ENCODE measurements at regions not wholly inside any gene's neighbourhood (a gene's known extent, or its start where the extent isn't known, plus 50 kb on each side); places are given as distances from the start of the nearest gene placed in this dataset.

- DNase-seq (ENCODE audit: low spot score) (no peak), ATAC-seq (no peak)
- ChIA-PET CTCF (no interaction called here), POLR2A (no interaction called here)
- Mint-ChIP-seq H3K27me3 (ENCODE audit: low read depth) (peaks cover 14% of the 10 kb centered on the region), H3K36me3 (no peaks in the 10 kb centered on the region), H3K4me3 (no peak overlapping the region), H3K27ac (no peak overlapping the region; the same call in 1 of the 2 replicates), H3K4me1 (peaks cover 37% of the 10 kb centered on the region), H3K9me3 (no peaks in the 10 kb centered on the region)
- TF ChIP-seq JAZF1 (CRISPR knock-in tag; IDR thresholded peaks at IDR 0.05) (no peak), ESRRA (CRISPR knock-in tag; IDR thresholded peaks at IDR 0.05; ENCODE audit: borderline replicate concordance) (no peak), ZNF232 (CRISPR knock-in tag; IDR thresholded peaks at IDR 0.05) (no peak), SOX15 (CRISPR knock-in tag; IDR thresholded peaks at IDR 0.05) (no peak), JUN (CRISPR knock-in tag; IDR thresholded peaks at IDR 0.05) (no peak), RORB (CRISPR knock-in tag; IDR thresholded peaks at IDR 0.05) (no peak), E2F1 (CRISPR knock-in tag; IDR thresholded peaks at IDR 0.05) (no peak), E2F5 (CRISPR knock-in tag; IDR thresholded peaks at IDR 0.05) (no peak)
- TF ChIP-seq, protein P1, sequence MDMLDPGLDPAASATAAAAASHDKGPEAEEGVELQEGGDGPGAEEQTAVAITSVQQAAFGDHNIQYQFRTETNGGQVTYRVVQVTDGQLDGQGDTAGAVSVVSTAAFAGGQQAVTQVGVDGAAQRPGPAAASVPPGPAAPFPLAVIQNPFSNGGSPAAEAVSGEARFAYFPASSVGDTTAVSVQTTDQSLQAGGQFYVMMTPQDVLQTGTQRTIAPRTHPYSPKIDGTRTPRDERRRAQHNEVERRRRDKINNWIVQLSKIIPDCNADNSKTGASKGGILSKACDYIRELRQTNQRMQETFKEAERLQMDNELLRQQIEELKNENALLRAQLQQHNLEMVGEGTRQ (CRISPR knock-in tag; IDR thresholded peaks at IDR 0.05): no peak
- TF ChIP-seq, protein P2, sequence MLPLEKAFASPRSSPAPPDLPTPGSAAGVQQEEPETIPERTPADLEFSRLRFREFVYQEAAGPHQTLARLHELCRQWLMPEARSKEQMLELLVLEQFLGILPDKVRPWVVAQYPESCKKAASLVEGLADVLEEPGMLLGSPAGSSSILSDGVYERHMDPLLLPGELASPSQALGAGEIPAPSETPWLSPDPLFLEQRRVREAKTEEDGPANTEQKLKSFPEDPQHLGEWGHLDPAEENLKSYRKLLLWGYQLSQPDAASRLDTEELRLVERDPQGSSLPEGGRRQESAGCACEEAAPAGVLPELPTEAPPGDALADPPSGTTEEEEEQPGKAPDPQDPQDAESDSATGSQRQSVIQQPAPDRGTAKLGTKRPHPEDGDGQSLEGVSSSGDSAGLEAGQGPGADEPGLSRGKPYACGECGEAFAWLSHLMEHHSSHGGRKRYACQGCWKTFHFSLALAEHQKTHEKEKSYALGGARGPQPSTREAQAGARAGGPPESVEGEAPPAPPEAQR (CRISPR knock-in tag; IDR thresholded peaks at IDR 0.05): no peak
- TF ChIP-seq, protein P3, sequence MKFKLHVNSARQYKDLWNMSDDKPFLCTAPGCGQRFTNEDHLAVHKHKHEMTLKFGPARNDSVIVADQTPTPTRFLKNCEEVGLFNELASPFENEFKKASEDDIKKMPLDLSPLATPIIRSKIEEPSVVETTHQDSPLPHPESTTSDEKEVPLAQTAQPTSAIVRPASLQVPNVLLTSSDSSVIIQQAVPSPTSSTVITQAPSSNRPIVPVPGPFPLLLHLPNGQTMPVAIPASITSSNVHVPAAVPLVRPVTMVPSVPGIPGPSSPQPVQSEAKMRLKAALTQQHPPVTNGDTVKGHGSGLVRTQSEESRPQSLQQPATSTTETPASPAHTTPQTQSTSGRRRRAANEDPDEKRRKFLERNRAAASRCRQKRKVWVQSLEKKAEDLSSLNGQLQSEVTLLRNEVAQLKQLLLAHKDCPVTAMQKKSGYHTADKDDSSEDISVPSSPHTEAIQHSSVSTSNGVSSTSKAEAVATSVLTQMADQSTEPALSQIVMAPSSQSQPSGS (CRISPR knock-in tag; IDR thresholded peaks at IDR 0.05; ENCODE audit: borderline replicate concordance, low read depth): no peak
These were observed 93.2 kb downstream of the MRPL36 start for GRCh38 chr5:1706428-1706827.

DNA sequence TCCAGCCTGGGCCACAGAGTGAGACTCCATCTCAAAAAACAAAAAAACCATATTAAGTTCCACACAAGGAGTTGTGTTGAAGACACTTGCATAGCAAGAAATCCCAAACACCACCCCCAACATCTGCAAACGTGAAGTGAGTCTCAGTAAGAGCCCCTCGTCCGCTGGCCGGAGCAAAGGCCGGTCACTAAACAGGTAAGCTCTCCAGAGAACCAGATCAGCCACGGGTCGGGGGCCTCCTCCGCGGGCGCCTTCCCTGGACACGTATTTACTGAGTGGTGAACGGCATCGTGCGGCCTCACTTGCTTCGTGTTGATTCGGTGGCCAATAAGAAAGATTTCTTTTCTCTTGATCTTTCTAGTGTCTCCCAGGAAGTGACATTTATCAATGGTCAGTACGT, 93.6 kb downstream of the MRPL36 start:
- TF ChIP-seq CREM (CRISPR knock-in tag; IDR thresholded peaks at IDR 0.05) (no peak), ELF4 (CRISPR knock-in tag; IDR thresholded peaks at IDR 0.05; ENCODE audit: low read depth) (no peak), ZNF317 (CRISPR knock-in tag; IDR thresholded peaks at IDR 0.05; ENCODE audit: borderline replicate concordance, low read depth) (no peak), NFE2L1 (CRISPR knock-in tag; IDR thresholded peaks at IDR 0.05) (no peak), RORB (CRISPR knock-in tag; IDR thresholded peaks at IDR 0.05) (no peak), PRRX2 (CRISPR knock-in tag; IDR thresholded peaks at IDR 0.05) (no peak), JAZF1 (CRISPR knock-in tag; IDR thresholded peaks at IDR 0.05) (no peak), ZNF263 (CRISPR knock-in tag; IDR thresholded peaks at IDR 0.05; ENCODE audit: low read depth) (no peak), ZNF121 (CRISPR knock-in tag; IDR thresholded peaks at IDR 0.05) (no peak)
- TF ChIP-seq, protein P2 (CRISPR knock-in tag; IDR thresholded peaks at IDR 0.05): no peak
- H3K27me3 Mint-ChIP-seq (ENCODE audit: low read depth): peaks cover 14% of the 10 kb centered on the region
- H3K36me3 Mint-ChIP-seq: no peaks in the 10 kb centered on the region
- CTCF ChIA-PET: no interaction called here
- ATAC-seq (no peak), DNase-seq (ENCODE audit: low spot score) (no peak)
- H3K4me1 Mint-ChIP-seq: peaks cover 37% of the 10 kb centered on the region
- H3K4me3 Mint-ChIP-seq: no peak overlapping the region
- POLR2A ChIA-PET: no interaction called here
- H3K27ac Mint-ChIP-seq: no peak overlapping the region
- H3K9me3 Mint-ChIP-seq: no peaks in the 10 kb centered on the region

All from WTC11 (cell line).